Stomach (tissue), 8 donors: ENCODE measurements at regions not wholly inside any gene's neighbourhood (a gene's known extent, or its start where the extent isn't known, plus 50 kb on each side); places are given as distances from the start of the nearest gene placed in this dataset.

Experiments
- DNase-seq, 2 donors: peaks; one replicate each; pipeline versions ENCODE4 v3.0.0 to v3.0.0-alpha.2; 2013 to 2019
- H3K27ac ChIP-seq, 5 donors: fragments of 200-600 bp in 4 of 5; sonication (generic) in 4 of 5; one replicate each; pipeline ENCODE4 v1.5.1; 2013 to 2019; ENCODE audit warnings: mild to moderate bottlenecking in 1 of 5, moderate library complexity in 1 of 5
- H3K27me3 ChIP-seq, 3 donors: fragments of 200-600 bp; sonication (generic); one replicate each; pipeline ENCODE4 v1.5.1; 2017 to 2019; ENCODE audit warnings: mixed run types in 1 of 3
- H3K36me3 ChIP-seq, 4 donors: fragments of 200-600 bp; sonication (generic); 1 replicate in 3 of 4; 2 replicates in 1 of 4; pipeline ENCODE4 v1.5.1; 2016 to 2019
- H3K4me1 ChIP-seq, 4 donors: fragments of 200-600 bp; sonication (generic); one replicate each; pipeline ENCODE4 v1.5.1; 2016 to 2019
- H3K4me3 ChIP-seq, 4 donors: fragments of 200-600 bp; sonication (generic) in 3 of 4; one replicate each; pipeline ENCODE4 v1.5.1; 2016 to 2019; ENCODE audit warnings: mild to moderate bottlenecking in 1 of 4
- H3K9me3 ChIP-seq, 4 donors: fragments of 200-600 bp; sonication (generic); one replicate each; pipeline ENCODE4 v1.5.1; 2016 to 2019
- CTCF ChIP-seq, 7 experiments: fragments of 450-650 bp in 4 of 7; fragments of 200-600 bp in 3 of 7; sonication (generic) in 3 of 7; IDR thresholded peaks; one replicate each; pipeline ENCODE4 v1.5.1; 2016 to 2019; ENCODE audit warnings: antibody characterized with exemption in 7 of 7, control low read depth in 2 of 7, mild to moderate bottlenecking in 1 of 7
- EP300 ChIP-seq: sonication (generic); formaldehyde crosslinking; IDR thresholded peaks from one replicate; pipeline ENCODE4 v1.6.1; 2017; ENCODE audit warnings: antibody characterized with exemption
- POLR2A ChIP-seq, 4 donors: fragments of 450-650 bp; IDR thresholded peaks; one replicate each; pipeline ENCODE4 v1.6.1; 2016; ENCODE audit warnings: antibody characterized with exemption in 4 of 4, control low read depth in 2 of 4, mild to moderate bottlenecking in 1 of 4, moderate library complexity in 1 of 4
- POLR2AphosphoS5 ChIP-seq, 3 donors: sonication (generic); formaldehyde crosslinking; IDR thresholded peaks; one replicate each; pipeline ENCODE4 v1.6.1; 2016; ENCODE audit warnings: antibody characterized with exemption in 3 of 3
- WGBS, 5 donors: extraction: QIAGEN DNeasy Blood & Tissue Kit in 3 of 5; methylation state at CpG; one replicate each; pipeline versions ENCODE4 v1.1.5 to v1.1.7; 2013 to 2018; 5-methylcytosine and 5-hydroxymethylcytosine counted together
- intact Hi-C: fragments of 100-400 bp; cut with DNase I; formaldehyde crosslinking; loops from one replicate; pipeline ENCODE4 v1.15.1; 2023; ENCODE audit warnings: low total_unique reads
- donor health status: healthy with polysubstance abuse.
- donor health status: Bipolar disorder and iron deficiency.
- donor health status: healthy.

DNA sequence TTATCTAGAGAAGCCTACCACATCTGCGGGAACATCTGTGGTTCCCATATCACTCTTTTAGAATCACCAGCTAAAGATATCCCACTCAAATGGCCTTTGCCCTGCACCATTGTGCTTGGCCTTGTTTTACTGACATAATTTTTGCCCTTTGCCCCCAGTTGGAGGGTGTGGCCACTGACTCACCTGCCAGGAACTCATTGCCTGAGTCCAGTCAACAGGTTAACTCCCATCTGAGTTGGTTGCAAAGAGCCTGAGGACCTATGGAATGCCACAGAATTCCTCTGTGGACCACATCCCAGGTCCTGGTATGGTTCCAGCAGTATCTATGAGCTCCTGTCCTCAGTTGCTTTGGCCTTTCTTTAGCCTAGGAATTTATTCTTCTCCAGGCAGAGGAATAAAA is 55.7 kb upstream of the PTGR2 start:
- Histone ChIP-seq H3K36me3 (no peaks in the 10 kb centered on the region), H3K27ac (peak overlapping the region; percentile 30 to 98 (median 74)), H3K4me3 (no peak overlapping the region), H3K9me3 (no peaks in the 10 kb centered on the region), H3K4me1 (peaks cover 10 to 42% (median 19%) of the 10 kb centered on the region in 4 donors), H3K27me3 (no peaks in the 10 kb centered on the region)
- 58 to 86% (median 65%) methylated on average over 1 of the region's 1 CpG for WGBS, 5 donors
- peak in 1 of 3 donors; percentile 59 for TF ChIP-seq POLR2AphosphoS5 (IDR thresholded peaks at IDR 0.05)
- TF ChIP-seq EP300 = no peak
- intact Hi-C loops = loop anchor here (10.0 kb wide), 1 partner anchor 61 kb away; no protein-coding TSS in a partner anchor
- peak; percentile 63 to 89 for DNase-seq

- no peaks in the 10 kb centered on the region for H3K36me3 ChIP-seq
- no peak overlapping the region for H3K4me3 ChIP-seq
- peaks cover 15 to 47% (median 24%) of the 10 kb centered on the region in 4 donors for H3K4me1 ChIP-seq
- no peak for DNase-seq
- H3K27me3 ChIP-seq = no peaks in the 10 kb centered on the region
- no peaks in the 10 kb centered on the region for H3K9me3 ChIP-seq
- TF ChIP-seq EP300 (no peak), CTCF (IDR thresholded peaks at IDR 0.05) (no peak), POLR2A (IDR thresholded peaks at IDR 0.05) (no peak), POLR2AphosphoS5 (IDR thresholded peaks at IDR 0.05) (no peak)
- intact Hi-C loops = loop anchor here (10.0 kb wide), 1 partner anchor 61 kb away; no protein-coding TSS in a partner anchor
- WGBS, 5 donors = 89 to 98% (median 93%) methylated on average over 3 of the region's 3 CpGs
- H3K27ac ChIP-seq = peak overlapping the region in 4 of 5 donors; percentile 72 to 98 (median 75)
Observed at GRCh38 chr14:73795466-73795865, 56.2 kb upstream of the PTGR2 start.

GRCh38 chr14:73794146-73794545 is 57.5 kb upstream of the PTGR2 start:
- Histone ChIP-seq H3K27ac (peak overlapping the region in 4 of 5 donors; percentile 72 to 98 (median 75)), H3K4me1 (peaks cover 21 to 60% (median 35%) of the 10 kb centered on the region in 4 donors), H3K36me3 (no peaks in the 10 kb centered on the region), H3K27me3 (no peaks in the 10 kb centered on the region), H3K9me3 (no peaks in the 10 kb centered on the region), H3K4me3 (no peak overlapping the region)
- intact Hi-C loops = loop anchor here (10.0 kb wide), 1 partner anchor 59 kb away; no protein-coding TSS in a partner anchor
- 78 to 94% (median 87%) methylated on average over 1 of the region's 1 CpG for WGBS, 5 donors
- DNase-seq = no peak
- TF ChIP-seq CTCF (IDR thresholded peaks at IDR 0.05) (no peak), EP300 (no peak)

DNA sequence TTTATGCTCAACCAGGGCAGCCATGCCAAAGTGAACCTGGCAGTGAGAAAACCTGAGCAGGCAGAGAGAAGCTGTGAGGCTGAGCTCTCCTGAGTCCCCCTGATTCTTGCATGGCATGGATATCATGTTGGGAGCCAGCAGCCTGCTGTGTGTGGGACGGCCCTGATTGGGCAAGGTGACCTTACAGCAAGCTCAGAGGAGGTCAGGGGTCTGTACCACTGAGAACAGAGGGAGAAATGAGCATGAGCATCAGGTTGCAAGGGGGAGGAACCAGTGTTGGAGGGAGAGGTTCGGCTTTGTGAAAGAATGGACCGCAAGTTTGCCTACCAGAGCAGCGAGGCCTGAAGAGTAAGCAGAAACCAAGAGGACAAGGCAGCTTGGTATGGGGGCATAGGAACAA is 59.1 kb upstream of the PTGR2 start:
- Histone ChIP-seq H3K4me1 (peaks cover 37 to 74% (median 49%) of the 10 kb centered on the region in 4 donors), H3K27me3 (no peaks in the 10 kb centered on the region), H3K9me3 (no peaks in the 10 kb centered on the region), H3K27ac (peak overlapping the region in 3 of 5 donors; percentile 14 to 98 (median 20)), H3K4me3 (no peak overlapping the region), H3K36me3 (no peaks in the 10 kb centered on the region)
- intact Hi-C loops = loop anchor here (10.0 kb wide), 1 partner anchor 58 kb away; no protein-coding TSS in a partner anchor
- WGBS, 5 donors = 91 to 96% (median 94%) methylated on average over 4 of the region's 4 CpGs
- DNase-seq = no peak
- TF ChIP-seq POLR2AphosphoS5 (IDR thresholded peaks at IDR 0.05) = no peak
- no peak for TF ChIP-seq EP300
- TF ChIP-seq POLR2A (IDR thresholded peaks at IDR 0.05) = no peak
- TF ChIP-seq CTCF (IDR thresholded peaks at IDR 0.05) = no peak

- H3K27ac ChIP-seq = peak overlapping the region; percentile 68 to 100 (median 98)
- no peaks in the 10 kb centered on the region for H3K9me3 ChIP-seq
- intact Hi-C loops = loop anchor here (10.0 kb wide), 1 partner anchor 55 kb away; no protein-coding TSS in a partner anchor
- peak in 1 of 2 donors; percentile 93 for DNase-seq
- TF ChIP-seq POLR2A (IDR thresholded peaks at IDR 0.05) = no peak
- no peak for TF ChIP-seq CTCF (IDR thresholded peaks at IDR 0.05)
- peak; percentile 92 for TF ChIP-seq EP300
- peak; percentile 74 to 91 (median 89) for TF ChIP-seq POLR2AphosphoS5 (IDR thresholded peaks at IDR 0.05)
- 35 to 72% (median 63%) methylated on average over 10 of the region's 10 CpGs for WGBS, 5 donors
- H3K4me1 ChIP-seq = peaks cover 42 to 67% (median 51%) of the 10 kb centered on the region in 4 donors
- H3K4me3 ChIP-seq = no peak overlapping the region
- H3K27me3 ChIP-seq = no peaks in the 10 kb centered on the region
- no peaks in the 10 kb centered on the region for H3K36me3 ChIP-seq
Observed at GRCh38 chr14:73789989-73790581, 61.5 kb upstream of the PTGR2 start.
